Stimulated activated CD4-positive, alpha-beta T cell treated with anti-CD3 and anti-CD28 coated beads, Interleukin-12 subunit alpha, Interleukin-12 subunit beta, amount 100 ng/mL, for 48 hours (primary cell): ENCODE measurements at regions not wholly inside any gene's neighbourhood (a gene's known extent, or its start where the extent isn't known, plus 50 kb on each side); places are given as distances from the start of the nearest gene placed in this dataset.
"Not testable (repeated sequence)": the region's sequence is repeated elsewhere in the genome, so short reads cannot be mapped to it uniquely, and the experiment has no call there.

ENCODE experiments used
- DNase-seq, 3 donors: peaks; one replicate each; pipeline ENCODE4 v3.0.0-alpha.2; 2020; ENCODE audit warnings: low read depth in 2 of 3, low spot score in 1 of 3

- DNase-seq: no peak
Measured at GRCh38 chr2:107697385-107697784, 129.3 kb upstream of the RGPD4 start.

DNA sequence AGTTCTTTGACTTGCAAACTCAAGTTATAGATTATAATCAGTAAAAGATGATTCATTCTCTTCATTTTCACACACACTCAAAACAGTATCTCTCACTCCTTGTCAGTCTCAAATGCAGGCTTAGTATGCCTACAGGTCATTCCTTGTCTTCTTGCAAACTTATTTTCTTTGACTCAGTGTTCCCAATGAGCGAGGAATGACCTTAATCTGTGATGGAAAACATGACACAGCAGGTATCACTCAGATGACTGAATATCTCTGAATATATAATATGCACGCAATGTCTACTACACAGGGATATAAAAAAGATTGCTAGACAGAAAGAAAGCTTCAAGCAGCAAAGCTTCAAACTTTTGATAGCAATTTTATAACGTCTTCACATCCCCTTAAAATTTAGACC is 127.8 kb upstream of the RGPD4 start:
- no peak for DNase-seq

GRCh38 chr2:107700073-107700472 is 126.6 kb upstream of the RGPD4 start:
- DNase-seq: no peak

DNA sequence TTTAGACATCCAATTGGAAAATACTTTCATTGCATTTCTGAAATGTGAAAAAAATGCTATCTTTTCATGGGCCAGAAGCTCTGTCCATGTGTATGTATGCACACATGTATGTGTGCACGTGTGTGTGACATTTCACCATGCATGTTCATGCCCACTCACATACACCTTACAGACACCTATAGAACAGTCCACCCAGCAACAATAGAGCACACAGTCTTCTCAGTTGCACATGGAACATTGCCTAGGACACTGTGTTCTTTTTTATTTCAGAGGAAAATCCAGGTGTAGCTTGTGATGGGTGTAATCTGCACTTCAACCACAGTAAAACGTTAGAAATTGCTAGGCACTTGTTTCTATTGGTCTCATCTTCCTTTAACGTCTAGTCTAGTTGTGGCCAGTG is 114.8 kb upstream of the RGPD4 start:
- DNase-seq: no peak

DNA sequence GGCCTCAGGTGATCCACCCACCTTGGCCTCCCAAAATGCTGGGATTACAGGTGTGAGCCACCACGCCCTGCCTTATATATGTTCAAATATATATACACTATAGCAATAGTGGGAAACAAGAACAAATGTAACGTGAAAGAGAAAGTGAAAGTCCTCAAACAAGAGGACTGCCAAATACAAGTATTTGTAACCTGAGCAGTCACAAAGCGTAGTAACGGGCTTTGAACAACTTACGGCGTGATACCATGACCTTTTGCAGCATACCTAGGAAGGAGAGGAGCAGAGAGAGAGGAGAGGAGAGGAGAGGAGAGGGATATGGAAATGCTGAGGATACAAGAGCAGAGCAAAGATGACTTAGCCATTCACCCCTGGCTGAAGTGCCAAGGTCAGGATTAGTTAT is 113.8 kb upstream of the RGPD4 start:
- DNase-seq: no peak

DNA sequence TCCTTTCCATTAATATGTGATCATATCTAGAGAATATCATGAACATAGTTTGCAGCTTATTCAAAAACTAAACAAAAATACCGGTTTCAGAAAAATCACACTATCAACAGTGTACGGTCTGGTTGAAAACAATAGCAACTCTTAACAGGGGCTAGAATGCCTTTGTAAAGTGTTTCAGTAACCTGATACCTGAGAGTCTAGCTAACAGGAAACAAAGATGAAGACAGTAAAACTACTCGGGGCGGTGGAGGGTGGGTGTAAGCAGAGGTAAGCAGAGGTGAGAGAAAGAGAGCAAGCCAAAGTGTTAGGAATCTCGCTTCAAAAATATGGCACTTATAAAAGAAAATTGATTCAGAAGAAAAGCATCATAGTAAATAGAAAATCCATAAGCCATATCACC is 109.0 kb upstream of the RGPD4 start:
- DNase-seq: no peak

DNA sequence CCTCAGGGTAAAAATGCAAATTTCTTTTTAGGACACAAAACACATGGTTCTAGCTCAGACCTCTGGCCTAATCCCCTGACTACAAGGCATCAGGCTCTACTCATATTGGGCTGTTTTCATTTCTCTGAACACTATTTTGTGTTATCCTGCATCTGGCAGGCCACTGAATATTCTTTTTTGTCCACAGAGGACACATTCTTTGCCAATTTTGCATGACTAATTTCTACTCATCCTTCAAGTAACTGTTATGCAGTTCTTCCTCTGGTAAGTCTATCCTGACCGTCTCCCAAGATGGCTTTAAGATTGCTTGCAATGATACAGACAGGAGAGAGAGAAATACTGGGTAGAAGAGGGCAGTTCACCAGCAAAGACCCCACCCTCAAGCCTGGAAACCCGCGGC is 107.6 kb upstream of the RGPD4 start:
- DNase-seq: no peak

DNA sequence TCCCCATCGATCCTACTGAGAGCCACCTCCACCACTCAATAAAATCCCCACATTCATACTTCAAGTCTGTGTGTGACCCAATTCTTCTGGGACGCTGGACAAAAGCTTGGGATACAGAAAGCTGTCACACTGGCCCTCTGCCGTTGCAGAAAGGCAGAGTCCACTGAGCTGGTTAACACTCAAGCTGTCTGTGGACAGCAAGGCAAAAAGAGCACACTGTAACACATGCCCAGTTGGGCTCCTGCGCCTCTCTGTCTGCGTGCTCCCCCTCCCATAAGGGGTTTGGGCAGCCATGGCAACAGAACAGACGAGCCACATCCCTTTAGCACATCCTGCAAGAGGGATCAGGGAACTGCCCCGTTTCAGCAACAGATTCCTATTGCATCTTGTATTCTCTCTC is 106.9 kb upstream of the RGPD4 start:
- DNase-seq: no peak

DNA sequence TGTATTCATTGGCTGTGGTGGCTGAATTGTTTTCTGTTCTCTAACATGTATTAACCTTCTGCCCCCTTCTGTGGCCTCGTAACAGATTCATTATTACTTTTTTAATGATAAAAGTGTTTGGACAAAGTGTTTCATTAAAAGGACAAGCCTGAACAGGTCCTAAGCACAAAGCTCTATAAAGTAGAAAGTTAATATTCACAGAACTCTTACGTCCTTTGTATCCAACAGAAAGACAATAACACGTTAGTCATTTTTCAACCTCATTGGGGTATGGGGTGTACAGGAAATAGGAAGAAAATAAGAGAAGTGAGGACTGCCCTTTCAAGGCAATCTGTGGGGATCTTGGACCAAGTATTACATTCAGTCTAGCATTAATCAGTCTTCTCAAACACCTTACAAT is 105.5 kb upstream of the RGPD4 start:
- DNase-seq: no peak

DNA sequence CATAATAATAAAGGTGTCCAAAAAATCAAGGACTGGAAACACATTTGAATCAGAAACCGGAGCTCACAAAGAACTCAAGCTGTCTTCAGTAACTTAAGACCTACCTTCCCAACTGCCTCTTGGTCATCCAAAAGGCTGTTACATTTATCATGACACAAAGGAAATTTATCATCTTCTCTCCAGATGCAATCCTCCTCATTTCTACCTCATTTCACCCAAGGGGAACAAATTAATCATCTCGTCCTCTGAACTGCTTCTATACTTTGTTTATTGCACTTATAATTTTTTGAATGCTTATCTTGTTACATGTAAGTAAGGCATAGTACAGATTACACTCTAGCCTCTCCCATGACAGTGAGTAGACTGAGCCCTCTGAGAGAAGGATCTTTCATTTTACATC is 105.1 kb upstream of the RGPD4 start:
- DNase-seq: no peak

- DNase-seq: not testable (repeated sequence)
Measured at GRCh38 chr2:107725824-107726223, 100.9 kb upstream of the RGPD4 start.

- DNase-seq: no peak
Measured at GRCh38 chr2:107727318-107727717, 99.4 kb upstream of the RGPD4 start.

DNA sequence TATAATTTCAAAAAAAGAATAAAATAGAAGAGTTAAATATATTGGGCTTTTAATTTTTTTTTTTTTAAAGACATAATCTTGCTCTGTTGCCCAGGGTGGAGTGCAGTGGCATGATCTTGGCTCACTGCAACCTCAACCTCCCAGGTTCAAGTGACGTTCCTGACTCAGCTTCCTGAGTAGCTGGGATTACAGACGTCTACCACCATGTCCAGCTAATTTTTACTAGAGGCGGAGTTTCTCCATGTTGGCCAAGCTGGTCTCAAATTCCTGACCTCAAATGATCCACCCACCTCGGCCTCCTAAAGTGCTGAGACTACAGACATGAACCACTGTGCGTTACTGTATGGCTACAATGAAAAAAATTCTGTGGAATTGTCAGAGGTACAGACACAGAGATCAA is 98.1 kb upstream of the RGPD4 start:
- DNase-seq: no peak

DNA sequence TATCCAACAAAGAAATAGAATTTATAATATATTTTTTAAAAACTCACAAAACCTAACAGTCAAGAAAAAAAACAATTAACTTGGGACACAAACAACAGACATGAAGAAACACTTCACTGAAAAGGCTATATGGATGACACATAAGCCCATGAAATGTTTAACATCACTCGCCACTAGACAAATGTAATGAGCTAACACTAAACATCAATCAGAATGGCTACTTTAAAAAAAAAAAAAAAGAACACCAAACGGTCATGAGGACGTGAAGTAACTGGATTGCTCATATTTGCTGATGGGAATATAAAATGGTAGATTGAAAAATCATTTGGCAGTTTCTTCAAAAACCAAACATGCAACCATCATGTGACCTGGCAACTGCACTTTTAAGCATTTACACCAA is 97.3 kb upstream of the RGPD4 start:
- DNase-seq: no peak

- DNase-seq: no peak
Measured at GRCh38 chr2:107730898-107731297, 95.8 kb upstream of the RGPD4 start.

- DNase-seq: no peak
Measured at GRCh38 chr2:107731435-107731834, 95.3 kb upstream of the RGPD4 start.

- no peak for DNase-seq
Measured at GRCh38 chr2:107735201-107735600, 91.5 kb upstream of the RGPD4 start.

DNA sequence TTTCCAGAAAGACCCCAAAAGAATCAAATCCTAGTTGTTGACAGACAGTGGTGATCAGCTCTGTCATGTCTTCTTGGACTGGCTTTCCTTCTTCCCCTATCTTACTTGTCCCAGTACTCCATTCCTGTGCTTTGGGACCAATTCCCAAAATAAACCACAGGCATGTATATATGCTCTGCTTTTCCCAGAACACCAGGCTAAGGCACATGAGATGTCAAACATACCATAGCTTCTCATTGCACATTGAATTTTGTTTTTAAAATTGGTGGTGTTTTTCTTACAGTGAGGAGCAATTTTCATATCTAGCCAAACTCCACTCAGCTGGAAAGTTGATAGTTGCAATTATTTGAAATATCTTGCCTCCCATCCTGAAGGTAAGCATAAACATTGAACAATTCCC is 88.9 kb upstream of the RGPD4 start:
- no peak for DNase-seq

DNA sequence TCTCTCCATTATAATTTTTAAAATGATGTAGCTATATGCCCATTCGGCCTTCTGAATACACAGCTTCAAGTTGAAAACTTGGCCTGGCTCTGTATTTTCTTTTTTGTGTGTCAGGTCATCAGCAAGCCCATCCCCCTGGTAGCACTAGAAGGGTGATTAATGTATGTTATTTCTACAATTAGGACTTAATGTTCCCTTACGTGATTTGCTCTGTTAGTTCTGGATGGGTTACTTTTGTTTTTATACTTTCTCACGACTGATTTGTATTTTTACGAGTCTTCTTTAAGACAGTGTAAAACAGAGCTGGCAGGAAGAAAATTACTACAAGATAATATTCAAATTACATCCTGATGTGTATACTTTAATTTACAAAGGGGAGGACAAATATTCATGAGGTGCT is 88.4 kb upstream of the RGPD4 start:
- DNase-seq: no peak

DNA sequence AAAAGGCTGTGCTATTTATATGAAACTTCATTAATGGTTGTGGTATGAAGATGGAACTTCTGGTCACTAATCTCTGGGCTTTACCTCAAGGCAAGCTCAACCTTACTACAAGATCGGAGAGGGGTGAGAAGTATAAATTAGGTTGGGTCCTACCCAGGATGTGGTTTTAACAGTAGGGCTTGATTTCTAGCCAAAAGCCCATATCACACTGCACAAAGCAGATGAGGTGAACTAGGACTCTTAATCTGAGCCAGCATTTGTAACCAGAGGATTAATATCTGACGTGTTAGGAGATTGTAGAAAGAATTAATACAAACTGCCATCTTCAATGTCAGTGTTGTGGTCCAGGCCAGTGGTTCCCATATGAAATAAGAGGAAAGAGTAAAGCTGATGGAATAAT is 86.4 kb upstream of the RGPD4 start:
- no peak for DNase-seq

DNA sequence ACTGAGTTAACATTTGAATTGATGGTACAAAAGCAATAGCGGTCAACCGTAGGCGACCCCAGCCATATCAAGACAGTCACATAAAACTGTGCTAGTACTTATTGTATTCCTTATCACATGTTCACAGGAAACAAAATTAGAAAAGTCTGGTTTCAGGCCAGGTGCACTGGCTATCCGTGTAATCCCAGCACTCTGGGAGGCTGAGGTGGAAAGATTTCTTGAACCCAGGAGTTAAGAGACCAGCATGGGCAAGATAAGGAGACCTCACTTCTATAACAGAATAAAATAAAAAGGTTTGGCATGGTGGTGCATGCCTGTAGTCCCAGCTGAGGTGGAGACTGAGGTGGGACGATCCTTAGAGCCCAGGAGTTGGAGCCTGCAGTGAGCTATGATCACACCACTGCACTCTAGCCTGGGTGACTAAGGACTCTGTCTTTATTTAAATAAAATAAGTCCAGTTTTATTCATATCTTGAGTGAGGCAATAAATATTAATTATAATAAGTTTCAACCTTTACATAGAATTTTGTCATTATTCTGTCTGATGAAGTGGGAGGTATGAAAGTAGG is 84.1 kb upstream of the RGPD4 start:
- DNase-seq: no peak

DNA sequence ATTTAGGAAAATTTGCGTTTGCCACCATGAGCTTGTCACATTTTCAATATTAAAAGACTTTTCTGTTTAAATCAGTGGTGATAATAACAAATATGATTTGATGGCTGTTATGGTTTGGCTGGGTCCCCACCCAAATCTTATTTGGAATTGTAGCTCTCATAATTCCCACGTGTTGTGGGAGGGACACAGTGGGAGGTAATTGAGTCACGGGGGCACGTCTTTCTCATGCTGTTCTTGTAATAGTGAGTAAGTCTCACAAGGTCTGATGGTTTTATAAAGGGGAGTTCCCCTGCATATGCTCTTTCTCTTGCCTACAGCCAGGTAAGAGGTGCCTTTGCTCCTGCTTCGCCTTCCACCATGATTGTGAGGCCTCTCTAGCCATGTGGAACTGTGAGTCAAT is 83.4 kb upstream of the RGPD4 start:
- DNase-seq: no peak

DNA sequence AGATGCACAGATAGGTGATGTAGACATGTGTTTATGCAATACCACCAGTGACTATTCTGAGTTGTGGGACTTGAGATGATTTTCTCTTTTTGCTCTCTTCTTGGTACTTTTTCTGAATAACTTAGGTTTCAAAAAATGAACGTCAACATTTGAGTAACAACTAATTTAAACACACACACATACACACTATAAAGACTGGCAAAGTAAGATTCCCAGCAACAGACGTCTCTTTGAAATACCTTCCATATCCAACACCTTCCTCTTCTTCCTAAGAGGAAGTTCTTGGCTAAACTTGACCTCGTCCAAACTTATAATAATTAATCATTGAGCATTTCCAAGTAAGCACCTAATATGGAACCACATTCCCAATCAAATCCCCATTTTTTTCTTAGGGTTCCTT is 81.6 kb upstream of the RGPD4 start:
- no peak for DNase-seq
